HG03520 (cell line): ENCODE measurements at regions not wholly inside any gene's neighbourhood (a gene's known extent, or its start where the extent isn't known, plus 50 kb on each side); places are given as distances from the start of the nearest gene placed in this dataset.

Experiments
- ATAC-seq: cut with Tn5 transposase; IDR thresholded peaks from one replicate; pipeline ENCODE4 v1.9.1; 2021; ENCODE audit warnings: mild to moderate bottlenecking, moderate library complexity; ENCODE audit not compliant: unreplicated experiment

DNA sequence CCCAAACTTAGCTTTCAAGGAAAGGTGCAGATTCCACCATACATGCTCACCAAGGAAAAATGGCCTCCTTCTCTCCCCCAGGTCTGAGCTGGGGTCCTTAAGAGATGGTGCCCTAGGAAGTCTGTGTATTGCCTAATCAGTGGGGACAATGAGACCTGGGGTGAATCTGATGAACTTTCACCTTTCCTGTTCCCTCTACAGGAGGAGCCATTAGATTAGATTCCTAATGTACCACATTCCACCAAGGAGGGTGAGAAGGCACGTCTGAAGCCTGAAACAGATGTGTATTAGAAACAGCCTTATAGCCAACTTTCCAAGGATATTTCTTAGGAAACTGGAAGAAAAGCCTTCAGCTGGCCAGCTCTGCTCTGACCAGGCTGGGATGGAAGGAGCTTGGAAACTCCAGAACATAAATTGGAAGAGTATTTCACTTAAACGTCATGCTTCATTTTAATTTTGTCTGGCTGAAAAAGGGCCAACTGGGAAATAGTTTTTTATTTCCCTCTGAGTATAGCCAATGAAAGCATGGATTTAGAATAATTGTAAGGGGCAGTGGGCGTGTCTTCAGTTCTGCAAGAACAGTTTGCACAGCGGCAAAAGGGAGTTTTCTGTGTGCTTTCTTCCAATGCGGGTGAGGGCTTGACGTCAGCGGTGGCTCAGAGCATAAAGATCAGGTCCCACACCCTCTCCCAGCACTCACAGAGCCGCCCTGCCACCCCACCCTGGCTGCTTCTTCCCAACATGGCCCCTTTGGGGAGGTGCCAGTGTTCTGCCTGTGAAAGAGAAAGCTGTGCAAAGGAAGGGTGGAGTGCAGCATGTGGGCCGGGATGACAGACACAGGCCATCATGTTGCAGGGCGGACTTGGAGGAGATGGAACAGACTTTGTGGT is 210.9 kb downstream of the ESM1 start:
- ATAC-seq, result no peak

DNA sequence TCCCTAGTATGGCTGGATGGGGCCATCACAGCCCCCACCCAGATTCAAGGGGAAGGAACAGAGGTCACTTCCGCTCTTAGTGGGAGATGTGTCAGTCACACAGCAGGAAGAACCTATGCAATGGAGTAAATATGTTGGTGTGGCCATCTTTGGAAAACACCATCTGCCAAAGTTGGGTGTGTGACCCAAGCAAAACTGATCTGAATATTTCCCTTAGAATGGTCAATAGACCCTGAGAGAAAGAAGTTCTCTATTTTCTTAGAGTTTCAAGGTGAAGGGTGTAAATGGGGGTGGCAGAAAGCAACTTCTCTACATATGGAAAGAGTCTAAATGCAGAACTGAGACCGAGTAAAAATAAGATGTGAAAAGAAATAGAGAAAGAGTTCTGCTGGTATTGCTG is 212.7 kb downstream of the ESM1 start:
- ATAC-seq, result no peak

DNA sequence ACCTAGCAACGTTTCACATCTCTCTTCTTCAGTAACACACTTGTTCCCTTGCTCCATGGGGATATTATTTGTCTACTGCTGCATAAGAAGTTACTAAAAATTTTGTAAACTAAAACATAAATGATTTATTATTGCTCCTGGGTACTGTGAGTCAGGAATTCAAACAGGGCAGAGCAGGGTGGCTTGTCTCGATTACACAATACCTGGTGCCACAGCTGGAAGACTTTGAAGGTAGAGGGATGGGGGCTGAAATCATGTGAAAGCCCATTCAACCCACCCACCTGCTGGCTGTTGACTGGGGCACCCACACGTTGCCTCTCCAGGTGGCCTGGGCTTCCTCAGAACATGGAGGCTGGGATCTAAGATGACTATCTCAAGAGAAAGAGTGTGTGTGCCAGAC is 213.2 kb downstream of the ESM1 start:
- ATAC-seq, result no peak

DNA sequence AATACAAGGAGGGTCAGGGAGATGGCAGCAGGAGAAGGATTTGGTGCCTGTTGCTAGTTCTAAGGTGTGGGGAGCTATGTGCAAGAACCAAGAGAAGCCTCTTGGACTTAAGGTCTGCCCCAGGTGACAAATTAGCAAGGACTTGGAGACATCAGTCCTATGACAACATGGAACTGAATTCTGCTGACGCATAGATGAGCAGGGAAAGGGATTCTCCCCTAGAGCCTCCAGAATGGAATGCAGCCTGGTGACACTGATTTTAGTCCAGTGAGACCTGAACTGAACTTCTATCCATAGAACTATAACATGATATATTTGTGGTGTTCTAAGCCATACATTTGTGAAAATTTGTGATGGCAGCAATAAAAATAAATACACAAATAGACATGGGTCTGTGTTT is 215.6 kb downstream of the ESM1 start:
- ATAC-seq, result no peak

DNA sequence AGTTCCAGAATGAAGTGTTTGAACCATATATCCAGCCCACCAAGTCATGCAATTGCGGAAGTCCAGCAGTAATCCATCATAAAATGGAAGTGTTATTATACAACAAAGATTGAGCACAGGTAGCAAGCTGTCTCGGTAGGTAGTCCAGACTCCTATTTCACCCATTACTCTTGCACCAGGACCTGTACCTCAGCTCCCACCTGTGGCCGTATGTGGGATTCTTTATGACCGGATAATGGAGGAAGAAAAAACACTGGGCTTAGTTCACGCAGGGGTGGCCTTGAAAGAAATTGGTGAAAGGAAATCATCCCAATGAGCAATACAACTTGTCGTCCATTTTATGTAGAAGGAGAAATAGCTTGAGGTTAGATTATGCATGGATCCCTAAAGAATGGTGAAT is 216.3 kb downstream of the ESM1 start:
- no peak for ATAC-seq

DNA sequence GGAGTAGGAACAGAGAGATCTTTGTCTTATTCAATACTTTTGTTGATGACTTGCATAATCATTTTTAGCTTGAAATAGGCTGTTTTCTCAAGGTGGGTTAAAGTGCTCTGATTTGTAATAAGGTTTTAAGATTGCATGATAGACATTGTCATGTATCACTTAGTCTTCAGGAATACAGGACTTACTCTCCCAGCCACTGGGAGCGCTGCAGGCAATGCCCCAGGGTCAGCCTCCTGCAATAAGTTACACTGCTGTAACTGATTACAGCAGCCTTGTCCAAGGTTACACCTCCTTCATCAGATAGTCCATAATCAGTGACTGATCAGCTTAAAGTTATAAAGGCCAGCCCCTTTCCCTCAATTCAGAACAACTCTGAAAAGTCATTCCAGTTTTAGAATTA is 218.6 kb downstream of the ESM1 start:
- no peak for ATAC-seq

DNA sequence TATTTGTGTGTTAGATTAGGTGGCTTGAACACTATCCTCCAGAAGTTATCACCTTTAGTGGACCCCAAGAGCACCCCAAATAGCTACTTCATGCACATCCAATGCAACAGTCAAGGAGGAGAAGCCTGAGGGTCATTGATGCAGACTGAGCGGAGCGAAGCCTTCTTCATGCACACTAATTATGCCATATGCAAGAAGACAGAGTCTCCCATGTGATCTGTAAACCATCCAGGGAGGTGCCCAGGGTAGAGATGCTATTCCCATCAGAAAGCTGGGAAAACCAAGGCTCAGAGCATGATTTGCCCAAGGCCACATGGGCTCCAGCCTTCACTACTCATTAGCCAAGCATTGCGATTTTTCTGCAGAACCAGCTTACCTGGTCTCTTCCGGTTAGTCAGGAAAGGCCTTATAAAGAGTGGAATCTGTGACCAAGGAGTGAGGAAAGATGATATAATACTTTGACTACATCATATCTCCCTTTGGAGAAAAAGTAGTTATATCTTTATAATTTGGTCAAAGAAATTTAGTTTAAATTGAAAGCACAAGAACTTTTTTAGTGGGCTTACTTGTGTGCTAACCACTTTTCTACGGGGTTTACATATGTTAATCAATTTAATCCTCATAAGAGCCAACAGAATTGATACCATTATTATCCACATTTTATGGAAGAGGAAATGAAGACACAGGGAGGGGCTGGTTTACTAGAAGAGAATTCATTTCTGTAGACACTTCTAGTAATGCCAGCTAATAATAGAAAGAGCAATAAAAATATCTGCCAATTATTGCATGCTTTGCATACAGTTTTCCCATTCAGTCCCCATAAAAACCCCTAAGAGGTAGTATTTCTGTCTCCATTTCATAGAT is 220.0 kb downstream of the ESM1 start:
- ATAC-seq, result no peak

DNA sequence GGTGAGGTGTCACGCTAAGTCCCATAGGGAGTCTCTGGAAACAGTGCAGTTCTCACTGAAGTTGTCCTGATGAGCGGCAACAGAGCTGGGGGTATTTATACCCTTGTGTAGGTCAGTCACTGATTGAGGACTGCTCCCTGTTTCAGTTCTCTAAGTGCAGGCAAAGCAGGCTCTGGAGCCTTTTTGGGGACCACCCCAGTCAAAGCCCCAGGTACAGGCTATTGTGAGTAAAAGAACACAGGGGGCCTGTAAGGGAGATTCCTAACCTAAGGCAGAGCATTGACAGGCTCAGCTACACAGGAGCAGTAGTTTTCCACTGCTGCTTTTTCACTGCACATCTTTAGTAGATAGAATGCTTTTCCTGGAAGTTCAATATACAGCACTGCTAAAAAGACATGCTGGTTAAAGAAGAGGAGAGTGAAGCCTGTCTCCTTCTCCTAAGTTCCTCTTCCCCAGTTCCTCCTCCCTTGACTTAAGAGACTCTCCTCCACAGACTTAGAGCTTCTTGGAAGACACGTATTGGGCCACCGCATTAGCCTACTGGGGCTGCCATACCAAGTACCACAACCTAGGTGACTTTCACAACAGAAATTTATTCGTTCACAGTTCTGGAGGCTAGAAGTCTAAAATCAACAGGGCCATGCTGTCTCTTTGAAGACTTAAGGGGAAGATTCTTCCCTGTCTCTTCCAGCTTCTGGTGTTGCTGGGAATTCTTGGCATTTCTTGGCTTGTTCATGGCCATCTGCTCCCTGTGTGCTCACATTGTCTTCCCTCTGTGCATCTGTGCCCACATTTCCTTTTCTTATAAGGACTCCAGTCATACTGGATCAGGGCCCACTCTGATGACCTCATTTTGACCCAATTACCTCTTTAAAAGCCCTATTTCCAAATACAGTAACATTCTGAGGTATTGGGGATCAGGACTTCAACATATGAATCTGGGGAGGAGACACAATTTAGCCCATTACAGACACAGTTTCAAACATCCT is 221.0 kb downstream of the ESM1 start:
- ATAC-seq, result no peak

DNA sequence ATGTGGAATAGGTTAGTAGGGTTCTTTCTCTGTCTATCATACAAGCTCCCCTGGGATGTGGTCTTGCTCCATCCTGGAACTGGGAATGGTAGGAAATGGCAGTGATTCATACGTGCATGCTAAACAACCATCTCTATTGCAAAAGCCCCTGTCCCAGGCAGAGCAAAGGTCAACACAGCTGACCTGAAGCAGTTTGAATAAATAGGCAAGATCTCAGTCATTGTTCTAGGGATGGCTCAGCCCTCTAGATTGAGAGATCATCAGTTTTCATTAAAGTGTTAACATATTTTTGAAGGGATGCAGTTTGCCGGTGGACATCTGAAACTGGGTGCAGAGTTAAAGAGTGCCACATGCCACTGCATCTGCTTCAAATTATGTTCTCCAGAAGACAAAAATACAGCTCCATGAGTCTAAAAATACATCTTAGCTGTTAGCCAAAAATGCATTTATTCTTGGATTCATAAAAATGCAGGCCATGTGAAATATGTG is 224.1 kb downstream of the ESM1 start:
- no peak for ATAC-seq

DNA sequence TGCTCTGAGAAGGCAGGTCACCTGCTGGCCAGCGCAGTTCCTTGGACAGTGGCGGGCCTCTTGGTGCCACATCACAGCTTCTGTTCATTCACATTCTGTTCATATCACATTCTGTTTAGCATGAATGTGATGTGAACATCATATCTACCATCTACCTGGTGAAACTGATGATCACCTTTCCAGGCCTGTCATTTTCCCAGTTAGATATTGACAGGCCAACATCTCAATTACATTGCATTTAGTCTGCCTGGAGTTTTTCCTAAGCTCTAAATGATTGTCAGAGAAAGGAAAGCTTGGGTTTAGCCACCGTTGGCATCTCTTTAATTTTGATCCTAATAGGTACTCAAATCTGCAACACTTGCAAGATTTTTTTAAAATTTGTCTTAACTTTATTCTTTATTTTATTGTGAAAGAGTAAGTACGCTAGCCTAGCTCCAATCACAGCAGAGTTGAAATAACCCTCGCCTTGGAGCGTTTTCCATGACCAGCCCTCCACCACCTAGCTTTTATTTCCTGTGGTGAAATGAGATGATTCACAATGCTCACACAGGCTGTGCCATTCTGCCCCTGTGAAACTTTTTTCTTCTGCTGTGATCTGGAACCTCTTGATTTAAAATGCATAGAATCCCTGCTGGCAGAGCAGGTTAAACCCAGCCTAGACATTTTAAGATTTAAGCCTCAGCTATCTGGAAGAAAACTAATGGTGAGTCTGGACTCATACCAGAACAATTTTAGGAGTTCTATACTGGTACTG is 225.0 kb downstream of the ESM1 start:
- ATAC-seq, result no peak

DNA sequence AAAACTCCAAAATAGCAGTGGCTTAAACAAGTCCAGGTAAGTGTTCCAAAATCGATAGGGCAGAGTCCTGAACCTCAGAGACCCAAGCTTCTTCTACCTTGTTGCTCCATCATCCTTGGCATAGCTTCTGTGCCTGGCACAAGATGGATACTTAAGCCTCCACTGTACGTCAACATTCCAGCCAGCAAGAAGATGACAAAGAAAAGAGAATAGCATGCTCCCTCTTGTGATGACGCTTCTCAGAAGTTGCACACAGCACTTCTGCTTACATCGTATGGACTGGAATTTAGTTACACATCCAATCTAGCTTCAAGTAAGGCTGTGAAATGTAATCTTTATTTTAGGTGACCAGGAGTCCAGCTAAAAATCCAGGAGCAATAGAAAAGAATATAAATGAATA is 227.4 kb downstream of the ESM1 start:
- ATAC-seq, result no peak

DNA sequence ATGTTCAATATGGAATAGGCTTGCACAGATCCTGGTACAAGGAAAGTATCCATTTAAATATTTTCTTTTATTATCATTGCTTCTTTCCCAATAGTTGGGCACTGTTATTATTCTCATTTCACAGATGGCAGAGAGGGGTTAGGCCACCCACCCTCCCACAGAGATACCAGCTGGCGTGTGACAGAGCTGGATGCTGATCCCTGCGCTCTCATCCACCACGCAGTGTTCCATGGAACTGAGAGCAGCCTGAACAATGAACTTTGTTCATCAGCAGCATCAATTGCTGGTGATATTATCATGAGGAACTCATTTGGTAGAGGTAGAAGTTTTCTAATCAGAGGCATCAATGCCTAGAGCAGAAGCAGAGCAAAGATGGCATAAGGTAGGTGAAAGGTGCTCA is 227.9 kb downstream of the ESM1 start:
- no peak for ATAC-seq

DNA sequence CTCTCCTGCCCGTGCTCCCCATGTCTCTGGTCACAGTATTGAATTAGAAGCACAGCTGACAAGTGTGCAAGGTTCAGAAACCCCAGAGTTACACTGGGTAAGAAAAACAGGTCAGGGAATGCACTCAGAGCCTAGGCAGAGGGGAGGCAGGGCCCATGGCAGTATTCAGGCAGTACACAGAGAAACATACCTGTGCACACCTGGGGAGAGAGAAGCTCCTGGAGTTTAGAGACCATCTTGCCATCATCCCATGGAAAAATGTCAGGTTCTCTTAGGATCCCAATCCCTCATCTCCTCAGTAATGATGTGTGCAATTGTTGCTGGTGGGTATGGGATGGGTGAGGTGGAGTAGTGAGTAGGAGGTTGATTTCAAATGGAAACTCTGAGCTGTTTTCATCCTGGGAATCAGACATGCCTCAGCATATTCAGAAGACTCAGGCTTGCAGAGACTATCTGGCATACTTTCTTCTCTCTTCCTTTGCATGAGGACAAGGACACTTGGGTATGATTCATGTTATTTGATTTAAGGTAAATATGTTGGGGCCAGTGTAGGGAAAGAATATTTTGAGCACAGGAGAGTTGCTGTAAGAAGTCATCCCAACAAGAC is 228.5 kb downstream of the ESM1 start:
- no peak for ATAC-seq

DNA sequence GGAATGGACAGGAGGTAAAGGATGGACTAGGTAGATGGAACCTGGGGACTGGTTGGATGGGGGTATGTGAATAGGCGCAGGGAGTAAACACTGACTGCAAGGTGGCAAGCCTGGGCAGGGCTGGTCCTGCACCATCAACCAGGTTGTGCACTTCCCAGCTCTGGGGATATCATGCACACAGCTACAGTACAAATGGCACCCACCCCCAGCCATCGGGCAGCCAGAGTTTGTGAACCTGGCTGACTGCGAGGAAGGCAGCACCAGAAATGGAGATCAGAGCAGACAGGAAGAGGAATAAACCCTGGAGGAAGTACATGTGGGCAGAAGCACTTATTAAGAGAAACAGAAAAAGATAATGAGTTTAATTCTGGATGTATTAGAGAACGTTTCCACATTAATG is 229.1 kb downstream of the ESM1 start:
- no peak for ATAC-seq

DNA sequence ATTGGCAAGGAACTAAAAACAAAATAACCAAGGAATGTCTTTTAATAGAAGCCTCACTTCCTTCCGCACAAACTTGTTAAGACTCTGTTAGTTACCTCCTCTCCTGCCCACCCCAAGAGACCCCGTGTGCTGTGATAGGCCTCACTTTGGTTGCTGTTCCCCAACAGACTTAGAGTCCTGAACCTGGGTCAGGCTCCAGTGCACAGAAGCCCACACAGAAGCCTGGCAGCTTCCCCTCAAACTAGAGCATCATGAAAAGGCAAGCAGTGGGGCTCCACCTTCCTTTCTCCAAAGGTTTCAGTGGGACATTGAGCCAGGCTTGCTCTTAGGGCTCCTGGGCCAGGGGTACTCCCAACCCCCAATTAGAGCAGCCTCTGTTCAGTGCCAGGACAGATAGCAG is 230.5 kb downstream of the ESM1 start:
- no peak for ATAC-seq

DNA sequence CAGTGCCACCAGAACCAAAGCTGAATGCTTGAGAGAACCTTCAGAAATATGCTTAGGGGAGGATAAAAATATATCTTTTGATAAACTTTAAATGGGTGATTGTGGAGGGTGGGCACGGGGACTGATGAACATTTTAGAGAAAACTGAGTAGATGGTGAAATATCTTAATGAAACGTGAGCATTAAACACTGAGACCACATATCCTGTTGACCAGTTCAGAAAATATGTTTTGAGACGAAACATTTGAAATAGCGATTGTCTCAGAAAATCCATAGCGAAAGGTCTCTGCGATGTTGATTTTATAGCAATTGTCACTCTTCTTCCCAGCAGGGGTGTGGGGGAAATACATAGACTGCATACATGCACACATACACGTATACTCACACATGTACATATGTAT is 231.0 kb downstream of the ESM1 start:
- ATAC-seq, result no peak

DNA sequence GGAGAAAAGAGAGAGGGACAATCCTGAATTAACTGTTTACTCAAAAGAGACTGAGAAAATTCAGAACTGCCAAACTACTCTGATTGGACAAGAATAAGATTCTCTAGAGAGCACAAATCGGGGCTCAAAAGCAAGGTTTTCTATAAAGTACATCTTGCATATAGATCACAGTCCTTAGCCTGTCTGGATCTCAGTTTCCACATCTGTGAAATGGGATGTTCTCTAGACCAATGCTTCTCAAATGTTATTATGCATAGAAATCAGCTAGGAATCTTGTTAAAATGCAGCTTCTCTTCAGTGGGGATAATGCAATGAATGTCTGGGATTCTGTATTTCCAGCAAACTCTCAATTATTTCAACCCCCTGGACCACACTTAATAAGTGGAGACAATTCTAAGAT is 231.6 kb downstream of the ESM1 start:
- no peak for ATAC-seq

DNA sequence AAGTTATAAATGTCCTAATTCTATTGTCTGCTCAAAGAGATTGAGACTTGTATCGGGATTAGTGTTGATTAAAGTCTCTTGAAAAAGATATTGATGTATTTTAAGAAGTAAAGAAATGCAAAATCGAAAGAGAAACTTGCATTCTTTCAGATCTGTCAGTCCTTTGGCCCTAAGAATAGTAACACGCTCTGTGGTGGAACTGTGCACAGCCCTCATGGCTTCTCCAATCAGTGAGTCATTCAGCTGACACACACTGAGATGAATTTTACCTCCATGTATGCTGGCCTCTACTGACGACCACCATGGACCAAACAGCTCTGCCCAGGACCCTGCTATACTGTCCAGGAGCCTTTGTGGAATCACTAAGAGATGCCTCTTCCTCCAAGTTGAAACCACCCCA is 232.4 kb downstream of the ESM1 start:
- peak; percentile 87 for ATAC-seq

DNA sequence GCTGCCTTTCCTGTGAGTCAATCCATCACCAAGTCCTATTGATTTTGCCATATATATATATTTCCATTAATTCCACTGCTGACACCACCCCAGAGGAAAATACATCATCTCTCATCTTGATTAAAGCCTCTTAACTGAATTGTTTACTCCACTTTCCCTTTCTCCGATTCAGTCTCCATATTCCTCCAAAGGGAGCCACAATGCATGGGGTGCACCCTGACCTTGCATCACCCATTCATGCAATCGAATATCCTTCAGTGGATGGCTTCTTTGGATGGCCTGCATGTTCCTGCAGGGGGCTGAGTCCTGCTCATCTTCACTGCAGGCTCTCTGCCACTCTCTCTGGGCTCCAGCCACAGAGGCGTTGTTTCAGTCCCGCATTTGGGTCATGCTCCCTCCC is 231.0 kb downstream of the SNX18 start:
- no peak for ATAC-seq
